Fibroblast of the aortic adventitia (primary cell): ENCODE measurements at regions not wholly inside any gene's neighbourhood (a gene's known extent, or its start where the extent isn't known, plus 50 kb on each side); places are given as distances from the start of the nearest gene placed in this dataset.

Experiments
- DNase-seq: peaks from one replicate; pipeline ENCODE4 v3.0.0-alpha.2; 2010; ENCODE audit warnings: low read depth
- H3K4me3 ChIP-seq: 2 replicates; pipeline ENCODE4 v1.5.1; 2011; ENCODE audit warnings: low read depth, mild to moderate bottlenecking, control low read depth, low read length, moderate library complexity
- CTCF ChIP-seq: IDR thresholded peaks from 2 replicates; pipeline ENCODE4 v1.5.1; 2011; ENCODE audit warnings: mild to moderate bottlenecking, low read length, control low read depth, inconsistent platforms; ENCODE audit not compliant: insufficient read depth

GRCh38 chr6:22681761-22682160, 112.4 kb downstream of the HDGFL1 start:
- DNase-seq, result peak; percentile 1

GRCh38 chr6:22682979-22683378, 113.6 kb downstream of the HDGFL1 start:
- no peak for TF ChIP-seq CTCF
- no peak for DNase-seq
- no peak overlapping the region for H3K4me3 ChIP-seq

More at GRCh38 chr6:22681761-22682160, 112.4 kb downstream of the HDGFL1 start:
- no peak for TF ChIP-seq CTCF
- no peak overlapping the region for H3K4me3 ChIP-seq

GRCh38 chr6:22690446-22690845, 121.1 kb downstream of the HDGFL1 start:
- TF ChIP-seq CTCF, result no peak
- no peak for DNase-seq
- no peak overlapping the region for H3K4me3 ChIP-seq

GRCh38 chr6:22694092-22694724, 124.8 kb downstream of the HDGFL1 start:
- no peak overlapping the region for H3K4me3 ChIP-seq
- no peak for TF ChIP-seq CTCF
- DNase-seq, result no peak

GRCh38 chr6:22696481-22696880, 127.1 kb downstream of the HDGFL1 start:
- no peak overlapping the region for H3K4me3 ChIP-seq
- TF ChIP-seq CTCF, result no peak
- no peak for DNase-seq

- H3K4me3 ChIP-seq, result no peak overlapping the region
- no peak for DNase-seq
- TF ChIP-seq CTCF, result no peak
Measured at GRCh38 chr6:22697306-22697705, 127.9 kb downstream of the HDGFL1 start.

- no peak overlapping the region for H3K4me3 ChIP-seq
- no peak for DNase-seq
- no peak for TF ChIP-seq CTCF
Measured at GRCh38 chr6:22699151-22699550, 129.8 kb downstream of the HDGFL1 start.
